Endothelial cell (in vitro differentiated cells): ENCODE measurements at regions not wholly inside any gene's neighbourhood (a gene's known extent, or its start where the extent isn't known, plus 50 kb on each side); places are given as distances from the start of the nearest gene placed in this dataset.

Source experiments
- DNase-seq: peaks from one replicate; pipeline ENCODE4 v3.0.0; 2021; ENCODE audit warnings: low spot score
- H3K27ac Mint-ChIP-seq: one replicate; pipeline ENCODE4 v1.8.0; 2021; ENCODE audit warnings: mixed read lengths, inconsistent platforms; ENCODE audit not compliant: unreplicated experiment
- H3K27me3 Mint-ChIP-seq: one replicate; pipeline ENCODE4 v1.8.0; 2021; ENCODE audit warnings: mild to moderate bottlenecking, moderate library complexity, mixed read lengths, inconsistent platforms; ENCODE audit not compliant: unreplicated experiment
- H3K36me3 Mint-ChIP-seq: one replicate; pipeline ENCODE4 v1.8.0; 2021; ENCODE audit warnings: mild to moderate bottlenecking, low read depth, mixed read lengths, inconsistent platforms; ENCODE audit not compliant: unreplicated experiment
- H3K4me1 Mint-ChIP-seq: one replicate; pipeline ENCODE4 v1.8.0; 2021; ENCODE audit warnings: mild to moderate bottlenecking, mixed read lengths, inconsistent platforms; ENCODE audit not compliant: unreplicated experiment
- H3K4me3 Mint-ChIP-seq: one replicate; pipeline ENCODE4 v1.8.0; 2021; ENCODE audit warnings: mild to moderate bottlenecking, mixed read lengths, inconsistent platforms; ENCODE audit not compliant: unreplicated experiment
- H3K9me3 Mint-ChIP-seq: one replicate; pipeline ENCODE4 v1.8.0; 2021; ENCODE audit warnings: mixed read lengths, inconsistent platforms; ENCODE audit not compliant: unreplicated experiment
- TF ChIP-seq, protein P1 (sequence below): fragments of 200-600 bp; sonication (generic); IDR thresholded peaks from one replicate; pipeline ENCODE4 v1.5.0; 2021; ENCODE audit warnings: antibody characterized with exemption; ENCODE audit not compliant: unreplicated experiment

DNA sequence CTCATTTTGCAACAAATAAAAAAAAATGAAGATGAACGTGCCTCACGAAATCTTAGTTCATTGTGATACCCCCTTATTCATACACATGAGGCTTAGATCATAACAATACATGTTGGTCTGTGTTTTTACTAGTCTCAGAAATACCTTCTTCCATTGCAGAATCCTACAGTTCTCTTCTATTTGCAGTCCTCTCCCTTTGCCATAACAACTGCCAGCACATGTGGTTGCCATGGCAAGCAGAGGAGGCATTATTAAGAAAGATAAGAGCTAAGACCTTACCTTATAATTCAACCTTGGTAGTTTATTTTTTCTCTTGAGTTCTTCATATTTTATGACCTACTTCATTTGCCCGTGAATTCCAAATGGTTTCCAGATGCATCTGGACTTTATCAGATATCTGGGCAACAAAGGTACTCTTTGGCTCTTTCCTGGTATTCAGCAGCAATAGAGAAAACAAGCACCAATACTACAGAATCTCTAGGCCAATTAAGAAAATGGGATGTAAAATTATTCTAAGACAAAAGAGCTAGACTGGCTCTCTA is 524.0 kb downstream of the CMPK2 start:
- H3K27ac Mint-ChIP-seq = no peak overlapping the region
- H3K9me3 Mint-ChIP-seq = peaks cover 5% of the 10 kb centered on the region
- H3K4me3 Mint-ChIP-seq = no peak overlapping the region
- H3K36me3 Mint-ChIP-seq = no peaks in the 10 kb centered on the region
- peaks cover 1% of the 10 kb centered on the region for H3K27me3 Mint-ChIP-seq
- H3K4me1 Mint-ChIP-seq = no peaks in the 10 kb centered on the region
- DNase-seq = no peak
- TF ChIP-seq, protein P1, sequence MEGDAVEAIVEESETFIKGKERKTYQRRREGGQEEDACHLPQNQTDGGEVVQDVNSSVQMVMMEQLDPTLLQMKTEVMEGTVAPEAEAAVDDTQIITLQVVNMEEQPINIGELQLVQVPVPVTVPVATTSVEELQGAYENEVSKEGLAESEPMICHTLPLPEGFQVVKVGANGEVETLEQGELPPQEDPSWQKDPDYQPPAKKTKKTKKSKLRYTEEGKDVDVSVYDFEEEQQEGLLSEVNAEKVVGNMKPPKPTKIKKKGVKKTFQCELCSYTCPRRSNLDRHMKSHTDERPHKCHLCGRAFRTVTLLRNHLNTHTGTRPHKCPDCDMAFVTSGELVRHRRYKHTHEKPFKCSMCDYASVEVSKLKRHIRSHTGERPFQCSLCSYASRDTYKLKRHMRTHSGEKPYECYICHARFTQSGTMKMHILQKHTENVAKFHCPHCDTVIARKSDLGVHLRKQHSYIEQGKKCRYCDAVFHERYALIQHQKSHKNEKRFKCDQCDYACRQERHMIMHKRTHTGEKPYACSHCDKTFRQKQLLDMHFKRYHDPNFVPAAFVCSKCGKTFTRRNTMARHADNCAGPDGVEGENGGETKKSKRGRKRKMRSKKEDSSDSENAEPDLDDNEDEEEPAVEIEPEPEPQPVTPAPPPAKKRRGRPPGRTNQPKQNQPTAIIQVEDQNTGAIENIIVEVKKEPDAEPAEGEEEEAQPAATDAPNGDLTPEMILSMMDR = no peak

DNA sequence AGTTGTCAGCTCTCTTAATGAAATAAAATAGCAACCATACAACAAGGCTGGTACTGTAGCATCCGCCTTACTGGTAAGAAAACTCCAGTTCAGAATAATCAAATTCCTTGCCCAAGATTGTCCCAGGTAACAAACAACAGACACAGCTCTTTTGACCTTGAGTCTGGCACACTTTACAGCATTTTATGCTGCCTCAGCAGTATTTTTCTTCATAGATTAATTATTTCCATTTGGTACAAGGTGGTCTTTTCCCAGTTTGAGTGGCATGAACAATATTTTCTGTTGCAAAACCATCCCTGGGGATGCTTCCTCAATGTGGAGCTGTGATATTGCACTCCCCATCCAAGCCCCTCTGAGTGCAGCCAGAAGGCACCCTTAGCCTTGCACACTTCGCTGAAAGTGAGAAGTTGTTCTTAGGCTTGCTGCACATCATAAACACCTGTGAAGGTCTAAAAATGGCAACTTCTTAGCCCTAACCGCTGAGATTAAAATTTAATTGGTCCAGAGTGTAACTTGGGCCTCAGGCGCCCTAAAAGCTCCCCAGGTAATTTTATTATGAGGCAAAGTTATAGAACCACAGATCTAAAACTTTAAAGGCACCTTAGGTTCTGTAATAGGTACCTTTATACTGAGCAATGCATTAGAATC is 523.3 kb downstream of the CMPK2 start:
- Mint-ChIP-seq H3K4me3 (no peak overlapping the region), H3K4me1 (no peaks in the 10 kb centered on the region), H3K36me3 (no peaks in the 10 kb centered on the region), H3K27ac (no peak overlapping the region), H3K9me3 (peaks cover 5% of the 10 kb centered on the region), H3K27me3 (peaks cover 1% of the 10 kb centered on the region)
- TF ChIP-seq, protein P1 = no peak
- DNase-seq = no peak

DNA sequence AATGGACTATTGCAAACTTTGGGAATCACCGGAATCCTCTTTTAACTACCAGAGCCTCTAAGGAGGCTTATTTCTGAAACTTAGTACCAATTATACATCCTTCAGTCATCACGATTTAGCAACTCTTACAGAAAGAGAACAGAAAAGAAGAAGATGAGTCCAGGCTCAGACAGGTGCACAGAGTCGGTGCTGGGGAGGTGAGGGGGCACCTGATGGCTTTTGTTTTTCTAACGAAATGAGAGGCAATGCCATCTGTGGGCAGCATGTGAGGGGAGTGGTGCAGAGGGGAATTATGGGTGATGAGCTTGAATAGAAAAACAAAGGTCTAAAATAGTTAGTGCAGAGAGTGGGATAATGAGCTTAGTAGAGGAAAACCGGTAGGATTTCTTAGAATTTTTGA is 522.6 kb downstream of the CMPK2 start:
- Mint-ChIP-seq H3K9me3 (peaks cover 5% of the 10 kb centered on the region), H3K27ac (no peak overlapping the region), H3K27me3 (peaks cover 1% of the 10 kb centered on the region), H3K36me3 (no peaks in the 10 kb centered on the region), H3K4me3 (no peak overlapping the region), H3K4me1 (no peaks in the 10 kb centered on the region)
- TF ChIP-seq, protein P1 = no peak
- no peak for DNase-seq

DNA sequence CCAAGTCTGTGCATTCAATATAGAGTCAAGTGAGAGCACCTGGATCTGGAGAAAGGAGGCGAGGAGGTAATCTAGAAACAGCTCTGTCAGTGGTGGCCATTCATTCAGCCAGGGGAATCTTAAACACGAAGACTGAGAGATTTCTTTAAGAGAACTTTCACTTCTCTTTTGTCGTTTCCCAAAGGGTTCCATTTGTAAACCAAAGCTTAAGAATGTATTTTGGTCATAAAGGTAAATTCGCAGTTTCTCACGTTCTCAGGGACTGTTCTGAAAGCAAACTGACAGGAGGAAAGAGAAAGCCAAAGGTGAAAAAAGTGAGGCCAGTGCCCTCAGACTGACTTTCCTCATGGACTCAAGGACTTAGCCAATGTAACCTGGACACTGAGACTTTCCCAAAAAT is 513.5 kb downstream of the CMPK2 start:
- Mint-ChIP-seq H3K4me3 (no peak overlapping the region), H3K36me3 (no peaks in the 10 kb centered on the region), H3K27ac (no peak overlapping the region), H3K27me3 (peaks cover 2% of the 10 kb centered on the region), H3K9me3 (peaks cover 3% of the 10 kb centered on the region), H3K4me1 (no peaks in the 10 kb centered on the region)
- no peak for DNase-seq
- TF ChIP-seq, protein P1 = no peak

DNA sequence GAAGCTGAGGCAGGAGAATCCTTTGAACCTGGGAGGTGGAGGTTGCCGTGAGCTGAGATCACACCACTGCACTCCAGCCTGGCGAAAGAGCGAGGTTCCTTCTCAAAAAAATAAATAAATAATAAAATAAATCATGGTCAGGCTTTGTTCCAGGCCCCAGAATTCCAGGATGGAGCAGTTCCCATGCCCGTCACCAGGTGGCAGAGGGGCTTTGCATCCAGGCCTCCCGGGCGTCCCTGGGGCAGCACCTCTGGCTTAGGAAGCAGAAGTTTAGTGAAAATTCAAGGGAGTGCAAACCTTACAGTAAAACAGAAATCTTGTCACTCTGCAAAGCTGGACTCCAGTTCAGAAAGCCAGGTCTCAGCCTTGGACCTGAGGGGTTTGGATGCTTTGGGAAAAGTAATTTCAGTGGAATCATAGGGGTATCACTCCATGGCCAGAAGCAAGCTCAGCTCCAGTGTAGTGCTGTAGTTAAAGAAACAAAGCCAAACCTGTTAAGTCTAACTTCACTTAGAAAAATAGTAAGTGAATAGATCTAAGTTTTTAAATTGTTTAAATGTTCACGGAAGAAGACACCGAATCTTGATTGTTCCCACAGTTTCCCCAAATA is 512.7 kb downstream of the CMPK2 start:
- Mint-ChIP-seq H3K27ac (no peak overlapping the region), H3K4me3 (no peak overlapping the region), H3K36me3 (no peaks in the 10 kb centered on the region), H3K4me1 (no peaks in the 10 kb centered on the region), H3K27me3 (peaks cover 2% of the 10 kb centered on the region), H3K9me3 (peaks cover 9% of the 10 kb centered on the region)
- DNase-seq = peak; percentile 73
- TF ChIP-seq, protein P1 = peak; percentile 52
